Cardiac fibroblast (primary cell): ENCODE measurements at regions not wholly inside any gene's neighbourhood (a gene's known extent, or its start where the extent isn't known, plus 50 kb on each side); places are given as distances from the start of the nearest gene placed in this dataset.
"Not testable (repeated sequence)": the region's sequence is repeated elsewhere in the genome, so short reads cannot be mapped to it uniquely, and the experiment has no call there.

Experiments
- DNase-seq, 2 donors: peaks; one replicate each; pipeline versions ENCODE4 v3.0.0 to v3.0.0-alpha.2; 2010; ENCODE audit warnings: low read depth in 2 of 2
- H3K4me3 ChIP-seq, 2 donors: replicated peaks in 1 of 2; 1 replicate in 1 of 2; 2 replicates in 1 of 2; pipeline ENCODE4 v1.5.1; 2011; ENCODE audit warnings: low read depth in 2 of 2, low read length in 2 of 2, mild to moderate bottlenecking in 2 of 2, moderate library complexity in 1 of 2
- TF ChIP-seq, protein P1 (sequence below): IDR thresholded peaks from one replicate; pipeline ENCODE4 v1.5.1; 2011; ENCODE audit warnings: low read depth, mild to moderate bottlenecking, low read length, inconsistent platforms

DNA sequence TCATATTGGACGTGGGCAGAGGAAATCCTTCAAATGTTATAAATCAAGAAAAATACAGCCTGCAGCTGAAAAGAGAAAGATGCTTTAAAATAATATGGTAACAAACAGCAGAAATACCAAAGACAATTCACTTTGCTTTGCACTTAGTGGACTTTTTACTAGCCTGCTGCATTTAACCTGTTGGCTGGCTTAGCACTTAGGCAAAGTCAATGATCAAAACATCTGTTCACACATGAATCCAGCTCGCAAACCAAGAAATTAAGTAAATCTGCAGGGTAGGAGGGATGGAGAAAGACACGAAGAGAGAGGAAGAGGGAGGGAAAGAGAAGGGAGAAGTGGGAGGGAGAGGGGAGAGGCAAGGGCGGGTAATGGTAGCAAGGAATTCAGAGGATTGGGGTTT is 103.6 kb upstream of the RAB4A start:
- TF ChIP-seq, protein P1, sequence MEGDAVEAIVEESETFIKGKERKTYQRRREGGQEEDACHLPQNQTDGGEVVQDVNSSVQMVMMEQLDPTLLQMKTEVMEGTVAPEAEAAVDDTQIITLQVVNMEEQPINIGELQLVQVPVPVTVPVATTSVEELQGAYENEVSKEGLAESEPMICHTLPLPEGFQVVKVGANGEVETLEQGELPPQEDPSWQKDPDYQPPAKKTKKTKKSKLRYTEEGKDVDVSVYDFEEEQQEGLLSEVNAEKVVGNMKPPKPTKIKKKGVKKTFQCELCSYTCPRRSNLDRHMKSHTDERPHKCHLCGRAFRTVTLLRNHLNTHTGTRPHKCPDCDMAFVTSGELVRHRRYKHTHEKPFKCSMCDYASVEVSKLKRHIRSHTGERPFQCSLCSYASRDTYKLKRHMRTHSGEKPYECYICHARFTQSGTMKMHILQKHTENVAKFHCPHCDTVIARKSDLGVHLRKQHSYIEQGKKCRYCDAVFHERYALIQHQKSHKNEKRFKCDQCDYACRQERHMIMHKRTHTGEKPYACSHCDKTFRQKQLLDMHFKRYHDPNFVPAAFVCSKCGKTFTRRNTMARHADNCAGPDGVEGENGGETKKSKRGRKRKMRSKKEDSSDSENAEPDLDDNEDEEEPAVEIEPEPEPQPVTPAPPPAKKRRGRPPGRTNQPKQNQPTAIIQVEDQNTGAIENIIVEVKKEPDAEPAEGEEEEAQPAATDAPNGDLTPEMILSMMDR = no peak
- no peak for DNase-seq
- H3K4me3 ChIP-seq = no peak overlapping the region

- peak; percentile 17 to 43 for DNase-seq
- H3K4me3 ChIP-seq = no peak overlapping the region
- TF ChIP-seq, protein P1 = no peak
These were observed 101.5 kb upstream of the RAB4A start for GRCh38 chr1:229169399-229169798.

DNA sequence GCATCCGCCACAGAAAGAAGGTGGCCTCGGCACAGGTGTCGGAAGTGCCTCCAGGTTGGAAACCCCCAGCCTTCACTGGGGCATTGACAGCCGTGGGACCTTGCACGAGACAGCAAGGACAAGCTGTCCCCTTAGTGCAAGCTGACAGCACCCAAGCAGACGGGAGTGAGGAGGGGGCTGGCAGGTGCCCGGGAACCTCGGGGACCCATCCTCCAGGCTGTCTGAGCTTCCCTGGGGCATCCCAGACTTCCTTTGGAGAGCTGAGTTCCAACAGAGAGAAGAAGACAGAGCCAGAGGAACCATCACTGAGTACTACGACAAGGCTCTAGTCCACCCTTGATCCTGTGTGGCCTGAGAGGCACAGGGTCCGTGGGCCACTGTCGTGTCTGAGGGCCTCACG is 100.6 kb upstream of the RAB4A start:
- TF ChIP-seq, protein P1 = no peak
- DNase-seq = no peak
- H3K4me3 ChIP-seq = no peak overlapping the region

DNA sequence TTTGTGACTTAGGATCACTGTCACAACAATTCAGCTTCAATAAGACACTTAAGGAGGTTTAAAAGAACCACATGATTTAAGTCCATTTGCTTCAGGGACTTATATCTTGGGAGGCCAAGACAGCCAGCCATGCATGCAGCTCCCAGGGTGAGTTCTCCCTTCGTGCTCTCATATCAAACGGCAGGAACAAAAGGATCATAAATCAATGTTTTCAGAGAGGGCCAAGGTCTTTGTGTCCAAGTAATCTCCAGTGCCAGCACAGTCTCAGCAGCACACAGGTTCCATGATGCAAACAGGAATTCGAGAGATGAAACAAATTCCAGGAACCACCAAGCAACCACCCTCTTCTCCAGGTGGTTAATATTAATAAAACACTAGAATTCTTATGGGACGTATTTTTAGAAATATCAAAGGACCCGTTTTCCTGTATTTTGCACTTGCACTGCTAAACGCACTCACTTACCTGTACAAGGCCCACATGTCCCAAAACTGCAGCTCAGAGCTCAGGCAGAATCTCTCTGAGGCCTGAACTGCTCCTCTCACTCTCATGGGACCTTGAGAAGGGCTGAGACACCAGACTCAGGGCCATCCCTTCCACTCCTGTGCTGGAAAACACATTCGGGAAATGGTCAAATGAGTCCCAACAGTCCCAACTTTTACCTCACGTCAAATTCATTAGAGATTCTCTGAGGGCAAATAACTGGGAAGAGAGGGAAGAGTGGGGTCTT is 100.0 kb upstream of the RAB4A start:
- DNase-seq = no peak
- TF ChIP-seq, protein P1 = no peak
- H3K4me3 ChIP-seq = no peak overlapping the region

- H3K4me3 ChIP-seq = no peak overlapping the region
- TF ChIP-seq, protein P1 = no peak
- no peak for DNase-seq
These were observed 99.0 kb upstream of the RAB4A start for GRCh38 chr1:229171934-229172333.

DNA sequence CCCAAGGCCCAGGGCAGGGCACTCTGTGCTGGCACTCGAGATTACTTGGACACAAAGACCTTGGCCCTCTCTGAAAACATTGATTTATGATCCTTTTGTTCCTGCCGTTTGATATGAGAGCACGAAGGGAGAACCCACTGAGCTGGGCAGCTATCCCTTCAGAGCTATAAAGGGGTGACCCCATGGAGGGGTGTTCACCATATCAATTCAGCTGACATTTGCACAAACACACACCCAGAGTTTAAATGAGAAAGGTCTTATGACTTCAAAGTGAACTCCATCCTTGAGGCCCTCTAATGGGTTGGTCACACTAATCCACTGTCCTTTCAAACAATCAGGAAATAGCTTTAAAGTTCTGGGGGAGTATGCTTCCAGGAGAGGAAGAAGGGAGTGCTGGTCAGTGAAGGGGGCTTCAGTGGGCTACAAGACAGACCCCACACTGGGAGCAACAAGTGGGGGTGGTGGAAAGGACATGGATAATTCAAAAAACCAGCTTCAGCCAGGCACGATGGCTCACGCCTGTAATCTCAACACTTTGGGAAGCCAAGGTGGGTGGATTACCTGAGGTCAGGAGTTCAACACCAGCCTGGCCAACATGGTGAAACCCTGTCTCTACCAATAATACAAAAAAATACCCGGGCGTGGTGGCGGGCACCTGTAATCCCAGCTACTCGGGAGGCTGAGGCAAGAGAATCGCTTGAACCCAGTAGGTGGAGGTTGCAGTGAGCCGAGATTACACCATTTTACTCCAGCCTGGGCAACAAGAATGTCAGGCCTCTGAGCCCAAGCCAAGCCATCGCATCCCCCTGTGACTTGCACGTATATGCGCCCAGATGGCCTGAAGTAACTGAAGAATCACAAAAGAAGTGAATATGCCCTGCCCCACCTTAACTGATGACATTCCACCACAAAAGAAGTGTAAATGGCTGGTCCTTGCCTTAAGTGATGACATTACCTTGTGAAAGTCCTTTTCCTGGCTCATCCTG is 97.1 kb upstream of the RAB4A start:
- DNase-seq, H3K4me3 ChIP-seq: not testable (repeated sequence)

DNA sequence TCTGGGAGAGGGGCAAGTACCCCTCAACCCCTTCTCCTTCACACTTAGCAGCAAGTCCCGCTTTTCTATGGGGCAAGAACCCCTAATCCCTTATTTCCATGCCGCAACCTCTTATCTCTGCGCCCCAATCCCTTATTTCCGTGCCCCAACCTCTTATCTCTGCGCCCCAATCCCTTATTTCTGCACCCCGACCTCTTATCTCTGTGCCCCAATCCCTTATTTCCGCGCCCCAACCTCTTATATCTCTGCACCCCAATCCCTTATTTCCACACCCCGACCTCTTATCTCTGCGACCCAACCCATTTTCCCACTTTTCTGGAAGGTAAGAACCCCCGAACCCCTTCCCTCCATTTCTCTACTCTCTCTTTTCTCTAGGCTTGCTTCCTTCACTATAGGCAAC is 95.6 kb upstream of the RAB4A start:
- not testable (repeated sequence) for H3K4me3 ChIP-seq, DNase-seq

GRCh38 chr1:229176457-229176856 is 94.5 kb upstream of the RAB4A start:
- peak in 1 of 2 donors; percentile 54 for DNase-seq
- not testable (repeated sequence) for H3K4me3 ChIP-seq
